NCI-H146 treated with DMSO at 0.1 percent for 48 hours (cell line): ENCODE measurements at regions not wholly inside any gene's neighbourhood (a gene's known extent, or its start where the extent isn't known, plus 50 kb on each side); places are given as distances from the start of the nearest gene placed in this dataset.

Source experiments
- DNase-seq: peaks from one replicate; lab custom pipeline; 2025; ENCODE audit not compliant: unreplicated experiment; lab: John Stamatoyannopoulos, UW

DNA sequence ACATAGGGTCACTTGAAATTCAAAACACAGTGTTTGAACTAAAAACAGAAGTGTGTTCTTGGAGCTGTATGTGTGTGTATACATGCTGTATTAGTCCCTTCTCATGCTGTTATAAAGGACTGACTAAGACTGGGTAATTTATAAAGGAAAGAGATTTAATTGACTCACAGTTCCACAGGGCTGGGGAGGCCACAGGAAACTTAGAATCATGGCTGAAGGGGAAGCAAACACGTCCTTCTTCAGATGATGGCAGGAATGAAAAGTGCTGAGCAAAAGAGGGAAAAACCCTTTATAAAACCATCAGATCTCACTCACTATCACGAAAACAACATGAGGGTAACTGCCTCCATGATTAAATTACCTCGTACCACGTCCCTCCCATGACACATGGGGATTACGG, 224.1 kb downstream of the BCAT1 start:
- DNase-seq = no peak

DNA sequence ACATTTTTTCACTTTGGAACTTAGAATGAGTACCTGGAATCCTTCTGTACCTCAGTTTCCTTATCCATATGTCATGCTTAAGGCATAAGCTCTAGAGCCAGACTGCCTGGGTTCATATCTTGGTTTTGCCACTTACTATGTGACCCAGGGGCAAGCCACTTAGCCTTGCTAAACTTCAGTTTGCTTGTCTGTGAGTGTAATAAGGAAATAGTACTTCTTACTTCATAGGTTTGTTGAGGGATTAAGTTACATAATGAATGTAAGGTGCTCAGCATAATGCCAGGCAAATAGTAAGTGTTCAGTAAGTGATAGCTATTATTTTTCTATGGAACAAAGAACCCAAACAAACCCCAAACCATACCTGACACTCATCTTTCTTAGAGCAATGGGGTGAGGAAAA, 225.1 kb downstream of the BCAT1 start:
- DNase-seq = no peak

DNA sequence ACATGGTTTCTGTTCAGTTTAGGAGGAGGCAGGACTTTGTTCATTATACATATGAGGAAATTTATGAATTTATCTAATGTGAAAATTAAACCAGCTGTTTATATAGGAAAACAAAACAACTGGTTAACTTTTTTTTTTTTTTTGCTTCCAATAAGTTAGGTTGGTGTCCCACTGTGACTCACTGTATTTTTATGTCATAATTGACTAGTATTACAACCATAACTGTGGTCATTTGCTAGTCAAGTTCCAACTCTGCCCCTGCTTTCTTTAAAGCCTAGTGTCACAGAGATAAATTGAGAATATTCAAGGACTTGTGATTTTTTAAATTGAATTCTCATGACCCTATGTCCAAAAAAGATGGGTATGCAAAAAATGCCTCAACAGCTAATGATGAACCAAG, 227.7 kb downstream of the BCAT1 start:
- DNase-seq = no peak

DNA sequence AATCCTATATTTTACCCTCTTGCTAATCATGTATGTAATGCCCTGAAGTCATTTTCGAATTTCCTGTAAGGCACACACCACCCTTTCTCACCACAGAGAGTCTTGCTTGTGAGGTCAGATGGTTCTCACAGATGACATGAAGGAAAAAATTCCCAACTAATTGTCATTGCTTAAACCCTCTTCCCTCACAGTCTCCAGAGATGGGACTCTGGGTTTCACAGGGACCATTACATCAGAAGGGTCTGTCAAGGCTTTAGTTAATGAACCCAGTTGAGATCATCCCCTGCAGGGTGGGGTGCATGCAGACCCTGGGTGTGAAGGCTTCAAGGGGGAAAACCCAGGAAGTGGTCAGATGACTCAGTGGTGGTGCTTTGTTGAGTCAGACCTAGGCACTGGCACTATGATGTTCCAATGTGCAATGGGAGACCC, 229.6 kb downstream of the BCAT1 start:
- no peak for DNase-seq

DNA sequence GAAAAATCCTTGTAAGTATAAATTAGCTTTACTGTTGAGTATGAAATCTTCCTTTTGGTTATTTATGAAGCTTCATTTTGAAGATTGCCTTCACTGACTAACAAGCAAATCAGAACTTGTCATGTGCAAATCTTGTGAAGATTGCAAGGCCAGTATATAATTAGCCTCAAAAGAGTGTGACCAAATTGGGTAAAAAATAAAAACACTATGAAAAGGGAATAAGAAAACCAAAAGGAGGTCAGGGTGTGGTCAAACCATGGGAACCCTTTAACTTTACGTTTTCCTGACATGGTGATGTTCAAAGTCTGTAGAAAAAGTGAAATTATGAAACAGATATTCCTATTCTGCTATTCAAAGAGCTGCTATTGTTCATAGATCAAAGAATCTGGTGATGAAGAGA, 230.3 kb downstream of the BCAT1 start:
- DNase-seq = no peak

DNA sequence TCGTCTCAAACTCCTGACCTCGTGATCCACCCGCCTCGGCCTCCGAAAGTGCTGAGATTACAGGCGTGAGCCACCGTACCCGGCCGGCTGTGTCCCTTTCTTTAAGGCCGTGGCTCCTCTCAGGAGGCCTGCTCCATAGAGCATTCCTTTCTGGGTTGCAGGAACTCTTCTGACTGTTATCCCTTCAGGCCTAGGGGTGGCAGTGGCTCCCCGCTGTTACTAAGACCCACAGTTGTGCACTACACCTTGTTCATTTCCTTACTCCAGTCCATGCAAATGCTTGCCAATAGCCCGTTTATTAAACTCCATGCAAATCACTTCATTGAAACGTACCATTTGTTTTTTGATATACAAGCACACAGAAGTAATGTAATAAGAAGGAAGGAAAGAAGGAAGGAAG, 234.7 kb downstream of the BCAT1 start:
- no peak for DNase-seq

DNA sequence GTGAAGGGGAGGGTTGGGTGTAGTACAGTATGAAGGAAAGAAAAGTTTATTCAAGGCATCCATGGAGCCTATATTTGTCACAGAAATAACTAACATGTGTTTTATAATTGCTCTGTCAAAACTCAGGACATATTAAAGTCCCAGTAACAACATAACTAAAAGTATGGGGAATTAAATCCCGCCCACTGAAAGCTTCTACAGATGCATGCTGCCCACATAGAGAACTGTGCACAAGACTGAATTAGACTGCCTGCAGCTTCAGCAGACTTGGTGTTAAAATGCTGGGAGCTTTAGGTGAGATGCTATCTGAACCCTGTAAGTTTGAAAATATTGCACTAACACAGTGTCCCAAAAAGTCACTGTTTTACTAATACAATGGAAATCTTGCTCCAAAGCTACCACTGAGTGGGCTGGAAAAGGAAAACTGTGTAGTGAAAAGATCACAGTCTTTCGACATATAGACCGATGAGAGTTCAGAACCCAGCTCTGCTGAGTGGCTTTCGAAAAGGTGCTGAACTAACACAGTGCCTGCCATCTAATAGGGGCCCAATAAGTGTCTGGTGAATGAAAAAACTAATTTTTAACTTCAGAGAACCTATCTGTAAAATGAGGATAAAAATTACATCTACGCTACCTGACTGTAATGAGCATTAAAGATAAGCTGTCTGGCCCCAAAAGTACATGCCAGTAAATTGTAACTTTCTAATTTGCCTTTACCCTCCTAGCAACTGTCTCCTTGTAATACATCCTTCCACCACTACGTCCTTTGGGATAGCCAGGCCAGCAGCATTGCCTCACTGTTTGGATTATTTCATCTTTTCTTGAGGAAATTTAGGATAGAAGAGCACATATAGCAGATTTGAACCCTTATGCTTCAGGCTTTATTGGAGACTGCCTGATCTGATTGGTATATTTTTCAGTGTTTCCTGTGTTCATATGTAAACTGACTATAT, 237.6 kb downstream of the BCAT1 start:
- DNase-seq = no peak

DNA sequence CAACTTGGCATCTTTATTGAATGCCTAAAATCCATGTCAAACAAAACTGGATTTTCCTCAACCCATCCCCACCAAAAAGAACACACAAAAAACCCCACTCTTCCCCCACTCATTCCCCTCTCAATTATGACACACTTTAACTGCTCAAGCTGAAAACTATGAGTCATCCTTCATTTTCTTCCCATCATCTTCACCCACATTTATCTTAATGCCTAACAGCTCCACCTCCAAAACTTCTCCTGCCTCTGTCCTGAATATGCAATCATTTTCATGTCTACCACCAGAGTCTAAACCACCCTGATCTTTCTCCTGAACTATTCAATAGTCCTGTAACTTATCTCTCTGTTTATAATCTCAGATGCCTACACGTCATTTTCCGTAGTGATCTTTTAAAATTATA, 239.7 kb downstream of the BCAT1 start:
- DNase-seq = no peak

DNA sequence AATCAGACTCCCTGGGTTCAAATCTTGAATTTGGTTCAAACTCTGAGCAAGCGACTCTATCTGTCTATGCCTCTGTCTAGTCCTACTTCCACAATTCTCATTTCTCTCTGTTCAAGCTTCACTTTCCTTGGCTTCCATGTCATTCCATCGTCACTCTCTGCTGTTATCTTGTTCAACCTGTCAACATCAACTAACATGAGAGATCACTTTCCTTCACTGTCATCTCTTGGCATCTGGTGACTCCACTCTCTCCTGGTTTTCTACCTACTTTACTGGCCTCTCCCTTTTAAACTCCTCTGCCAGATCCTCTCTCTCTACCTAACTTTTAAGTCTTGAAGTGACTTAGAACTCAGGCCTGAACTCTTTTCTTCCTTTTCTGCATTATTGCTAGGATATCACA, 240.2 kb downstream of the BCAT1 start:
- no peak for DNase-seq

DNA sequence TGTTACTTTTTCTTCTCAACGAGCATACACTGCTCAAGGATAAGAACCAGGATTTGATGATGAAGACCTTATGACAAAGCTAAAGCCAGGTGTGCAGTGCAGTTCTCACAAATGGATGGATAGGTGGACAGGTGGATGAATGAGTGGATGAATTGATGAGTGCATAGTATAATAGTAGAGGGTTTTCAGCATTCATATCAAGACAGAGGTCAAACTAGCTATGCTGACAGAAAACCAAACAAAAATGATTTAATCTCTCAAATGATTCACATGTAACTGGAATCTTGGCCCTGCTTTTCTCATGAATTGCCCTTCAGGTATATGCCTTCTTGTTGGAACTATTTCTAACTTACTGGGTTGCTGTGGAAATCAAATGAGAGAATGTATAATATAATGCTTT, 240.9 kb downstream of the BCAT1 start:
- DNase-seq = no peak

DNA sequence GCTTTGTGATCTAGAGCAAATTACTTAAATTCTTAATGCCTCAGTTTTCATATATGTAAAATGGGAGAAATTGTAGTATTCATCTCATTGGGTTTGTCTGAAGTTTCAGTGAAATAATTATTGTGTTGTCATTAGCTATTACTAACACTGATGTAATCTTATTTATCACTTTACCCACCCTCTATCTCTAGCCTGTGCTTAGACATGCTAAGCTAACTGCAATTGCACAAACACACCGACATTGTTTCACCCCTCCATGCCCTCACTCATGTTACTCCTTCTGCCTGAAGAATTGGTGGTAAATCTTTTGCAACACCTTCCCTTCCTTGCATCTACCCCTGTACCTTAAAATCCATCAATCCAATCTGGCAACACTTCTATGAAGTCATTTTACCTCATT, 241.6 kb downstream of the BCAT1 start:
- no peak for DNase-seq

DNA sequence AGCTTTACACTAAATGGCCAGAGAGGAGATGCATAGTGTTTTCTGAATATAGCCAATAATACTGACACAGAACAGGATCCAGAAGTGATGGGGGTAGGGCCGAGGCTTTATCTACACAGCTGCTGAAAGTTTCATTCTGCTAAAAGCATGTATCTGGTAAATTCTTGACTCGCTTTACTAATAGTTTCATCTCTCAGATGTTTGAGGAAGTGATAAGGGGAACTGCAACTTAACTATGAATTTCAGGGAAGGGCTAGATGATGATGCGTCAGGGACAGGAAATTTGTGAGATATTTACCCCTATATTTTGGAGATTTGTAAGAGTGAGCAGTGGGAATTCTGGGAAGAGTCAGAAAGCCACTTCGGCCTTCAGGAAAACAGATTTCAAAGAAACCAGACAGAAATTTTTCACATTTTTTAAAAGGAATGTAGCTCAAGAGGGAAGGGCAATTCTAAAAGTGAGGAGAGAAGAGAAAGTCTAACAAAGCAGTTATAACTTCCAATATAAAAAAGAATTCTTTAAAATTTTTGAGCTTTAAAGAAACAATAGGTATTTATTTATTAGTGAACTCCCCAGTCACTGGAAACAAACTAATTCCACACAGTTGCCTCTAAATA, 243.1 kb downstream of the BCAT1 start:
- DNase-seq = no peak

DNA sequence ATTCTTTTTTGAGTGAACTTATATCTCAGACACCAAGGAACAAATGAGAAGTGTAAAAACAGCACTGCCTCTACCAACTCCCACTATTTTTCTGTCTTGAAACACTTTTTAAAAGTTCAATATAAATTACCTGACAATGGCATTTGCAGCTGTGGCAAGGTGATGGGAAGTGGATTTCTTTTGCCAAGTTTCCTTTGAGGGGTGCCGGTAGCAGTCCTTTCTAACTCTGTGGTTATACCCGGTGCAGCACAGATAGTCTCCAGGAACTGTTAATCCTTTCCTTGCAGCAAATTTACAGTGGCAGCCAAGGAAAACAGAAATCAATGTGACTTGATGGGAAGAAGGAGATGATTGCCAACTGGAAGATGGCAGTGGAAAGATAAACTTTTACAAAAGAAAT, 243.7 kb downstream of the BCAT1 start:
- no peak for DNase-seq

DNA sequence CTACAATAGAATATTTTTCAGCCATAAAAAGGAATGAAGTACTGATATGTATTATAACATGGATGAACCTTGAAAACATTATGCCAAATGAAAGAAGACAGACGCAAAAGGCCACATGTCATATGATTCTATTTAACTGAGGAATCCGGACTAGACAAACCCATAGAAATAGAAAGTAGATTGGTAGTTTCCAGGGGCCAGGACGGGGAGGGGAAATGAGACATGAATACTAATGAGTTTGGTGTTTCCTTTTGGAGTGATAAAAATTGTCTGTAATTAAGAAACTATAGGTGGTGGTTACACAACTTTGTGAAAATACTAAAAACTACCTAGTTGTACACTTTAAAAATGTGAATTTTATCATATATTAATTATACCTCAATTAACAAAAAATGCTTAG, 247.6 kb downstream of the BCAT1 start:
- DNase-seq = no peak

DNA sequence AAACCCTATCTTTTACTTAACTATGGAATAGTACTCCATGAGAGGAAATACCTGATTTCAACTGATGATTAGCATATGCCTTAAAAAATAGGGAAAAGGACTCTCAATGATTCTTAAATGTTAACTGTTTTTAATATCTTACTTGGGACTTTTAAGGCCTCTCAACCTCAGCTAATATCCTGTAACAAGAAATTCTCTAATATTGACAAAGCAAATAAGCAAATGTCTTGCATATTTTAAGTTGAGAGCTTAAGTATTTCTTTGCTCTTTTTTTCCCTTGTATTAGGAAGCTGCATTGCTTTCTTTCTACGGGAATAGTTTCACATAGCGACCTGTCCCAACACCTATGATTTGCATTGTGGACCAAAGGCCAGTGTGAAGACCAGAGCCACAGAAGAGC, 249.9 kb downstream of the BCAT1 start:
- DNase-seq = no peak

DNA sequence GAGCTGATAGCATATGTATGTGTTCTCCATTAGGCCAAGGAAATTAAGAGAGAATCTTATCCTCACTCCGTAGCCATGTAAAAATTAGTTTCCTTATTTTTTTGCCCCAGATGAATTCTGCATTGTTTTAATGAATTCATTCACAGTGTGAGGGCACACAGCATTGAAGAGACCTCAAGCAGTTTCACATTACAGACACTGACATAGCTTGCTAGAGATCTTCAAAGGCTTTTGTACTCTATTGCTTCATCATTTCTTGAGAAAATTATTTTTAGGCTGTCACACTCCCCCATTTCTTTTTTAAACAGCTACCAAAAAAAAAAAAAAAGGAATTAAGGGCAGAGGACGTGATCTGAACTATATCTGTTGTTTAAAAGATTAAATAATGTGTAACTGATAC, 251.1 kb downstream of the BCAT1 start:
- no peak for DNase-seq

DNA sequence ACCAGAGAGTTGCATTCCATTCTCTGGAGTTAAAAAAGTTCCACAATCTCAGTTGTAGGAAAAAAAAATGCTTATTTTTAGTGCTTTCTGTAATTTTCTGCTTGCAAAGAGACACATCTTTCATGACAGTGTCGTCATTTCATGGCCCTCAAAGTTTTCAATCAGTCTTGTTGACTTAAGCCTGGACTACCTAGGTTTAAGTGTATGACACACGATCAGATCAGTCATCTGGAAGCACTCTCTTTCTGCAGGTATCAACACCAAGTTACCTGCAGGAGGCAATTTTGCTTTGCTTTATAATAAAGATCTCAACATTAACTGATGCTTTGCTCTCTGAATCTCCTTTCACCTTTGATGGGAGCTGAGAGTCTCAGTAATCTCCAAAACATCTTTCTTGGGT, 251.6 kb downstream of the BCAT1 start:
- DNase-seq = no peak

DNA sequence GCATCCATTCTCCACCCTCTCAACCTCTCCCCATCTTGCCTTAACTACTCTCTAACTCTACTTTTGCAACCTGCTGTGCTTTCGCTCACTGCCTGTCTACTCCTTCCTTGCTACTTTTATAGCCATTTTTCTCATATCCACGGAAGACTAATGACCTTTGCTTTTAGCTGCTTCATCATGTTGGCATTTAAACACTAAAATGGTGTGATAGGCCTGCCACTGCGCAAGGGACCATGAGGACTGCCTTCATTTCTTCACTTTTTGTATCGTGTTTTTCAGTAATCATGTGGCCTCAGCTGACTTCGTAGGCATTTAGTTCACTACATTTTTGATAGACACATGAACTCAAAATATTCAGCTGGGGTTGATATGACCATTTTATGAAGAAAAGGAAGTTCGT, 252.1 kb downstream of the BCAT1 start:
- no peak for DNase-seq

DNA sequence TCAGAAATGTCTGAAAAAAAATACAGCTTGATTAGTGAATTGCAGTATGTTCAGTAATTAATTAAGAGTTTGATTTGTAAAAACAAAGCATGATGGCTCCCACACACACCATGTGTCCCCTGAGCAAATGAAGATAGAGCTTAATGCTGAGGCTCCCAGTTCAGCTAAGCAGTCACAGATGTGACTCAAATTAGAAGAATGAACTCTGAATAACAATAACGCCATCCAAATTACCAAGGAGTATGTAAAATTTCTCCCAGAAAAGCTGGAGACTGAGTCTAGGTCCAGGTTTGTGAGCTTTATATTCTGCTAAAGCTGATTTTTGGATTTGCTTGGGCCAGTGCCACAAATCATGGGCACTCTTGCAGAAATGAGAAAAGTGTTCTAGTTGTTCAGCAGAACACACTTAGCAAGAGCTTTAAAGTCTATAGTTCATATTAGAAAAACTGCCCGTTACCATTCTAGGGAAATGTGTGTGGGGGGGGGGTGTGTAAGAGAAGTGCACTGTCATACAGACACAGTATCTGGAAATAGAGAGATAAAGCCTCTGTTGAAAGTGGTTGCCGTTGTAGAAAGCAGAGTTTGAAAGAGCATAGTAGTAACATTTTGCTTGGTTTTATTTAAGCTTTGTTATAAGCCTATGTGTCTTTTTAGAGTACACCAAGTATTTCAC, 253.1 kb downstream of the BCAT1 start:
- DNase-seq = no peak

DNA sequence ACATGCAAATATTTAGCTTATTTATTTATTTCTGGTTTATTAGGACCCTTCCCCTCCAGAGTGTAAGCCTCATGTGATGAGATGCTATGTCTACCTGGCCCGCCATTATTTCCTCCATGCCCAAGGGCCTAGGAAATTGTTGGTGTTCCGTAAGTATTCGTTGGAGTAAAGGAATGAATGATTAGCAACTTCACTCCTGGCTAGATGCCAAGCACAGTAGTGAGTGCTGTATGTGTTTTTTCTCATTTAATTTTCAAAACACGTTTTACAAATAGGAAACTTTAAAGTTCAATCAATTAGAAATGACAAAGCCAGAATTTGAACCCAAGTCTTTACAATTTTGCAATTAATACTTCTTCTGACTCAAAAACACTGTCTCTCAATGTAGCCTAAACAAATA, 253.8 kb downstream of the BCAT1 start:
- DNase-seq = no peak

DNA sequence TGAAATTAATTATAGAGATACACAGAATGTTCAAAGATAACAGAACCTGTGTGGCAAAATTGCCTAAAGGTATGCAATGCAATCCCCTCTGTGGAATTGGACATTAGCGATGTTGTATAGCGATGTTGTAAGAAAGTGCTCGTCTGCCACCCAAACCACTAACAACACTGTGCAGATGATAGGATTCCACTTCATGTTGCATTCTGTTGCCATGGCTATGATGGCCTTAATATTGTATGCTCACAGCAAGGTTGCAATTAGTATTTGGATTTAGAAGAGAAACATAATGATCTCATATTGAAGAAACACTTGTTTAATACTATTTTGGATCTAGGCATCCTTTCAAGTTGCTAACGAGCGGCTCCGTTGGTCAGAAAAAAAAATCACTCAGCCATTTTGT, 260.3 kb downstream of the BCAT1 start:
- no peak for DNase-seq

DNA sequence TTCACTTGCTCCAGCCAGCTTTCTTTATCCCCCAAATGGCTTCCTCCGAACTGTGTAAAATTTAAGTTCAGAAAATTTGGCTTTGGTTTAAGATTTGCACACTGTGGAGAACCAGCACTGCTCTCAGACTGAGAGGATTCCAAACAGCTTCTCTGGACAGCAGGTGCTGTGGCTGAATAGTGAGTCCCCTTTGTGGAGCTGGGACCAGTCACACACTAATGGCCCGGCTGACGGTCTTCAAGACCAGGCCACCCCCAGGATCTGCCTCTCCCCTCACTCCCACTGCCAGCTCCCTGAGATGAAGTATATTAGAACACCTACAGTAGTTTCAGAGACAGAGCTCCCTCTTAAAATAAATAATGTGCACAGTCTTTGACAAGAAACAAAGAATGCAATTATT, 267.3 kb downstream of the BCAT1 start:
- no peak for DNase-seq
